Gastroesophageal sphincter (tissue), 3 donors: ENCODE measurements at regions not wholly inside any gene's neighbourhood (a gene's known extent, or its start where the extent isn't known, plus 50 kb on each side); places are given as distances from the start of the nearest gene placed in this dataset.

ENCODE experiments used
- POLR2AphosphoS5 ChIP-seq: sonication (generic); formaldehyde crosslinking; IDR thresholded peaks from one replicate; pipeline ENCODE4 v1.6.1; 2017; ENCODE audit warnings: antibody characterized with exemption
- TF ChIP-seq, protein P1 (sequence below), 4 experiments: fragments of 200-600 bp in 2 of 4; fragments of 450-650 bp in 2 of 4; sonication (generic) in 1 of 4; IDR thresholded peaks; one replicate each; pipeline ENCODE4 v1.5.1; 2017 to 2019; ENCODE audit warnings: antibody characterized with exemption in 4 of 4, mild to moderate bottlenecking in 2 of 4, moderate library complexity in 2 of 4

DNA sequence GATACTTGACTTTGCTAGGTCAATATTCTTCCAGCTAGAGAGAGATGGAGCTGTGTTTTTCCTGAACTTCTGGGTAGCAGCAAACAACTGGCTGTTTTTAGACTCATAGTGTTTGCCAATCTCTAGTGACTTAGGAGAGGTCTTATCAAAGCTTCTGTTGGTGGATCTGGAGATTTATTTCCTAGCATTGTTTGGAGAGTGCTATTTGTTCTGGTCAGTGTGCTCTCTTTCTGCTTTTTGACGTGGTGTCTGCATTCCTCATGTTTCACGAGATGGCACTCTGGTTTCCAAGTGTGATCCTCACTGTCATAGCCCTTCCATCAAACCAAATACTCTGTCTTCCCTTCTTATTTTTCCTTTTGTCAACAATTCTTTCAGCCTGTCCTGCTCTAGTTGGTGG lies 88.6 kb upstream of the DAZL start:
- TF ChIP-seq, protein P1, sequence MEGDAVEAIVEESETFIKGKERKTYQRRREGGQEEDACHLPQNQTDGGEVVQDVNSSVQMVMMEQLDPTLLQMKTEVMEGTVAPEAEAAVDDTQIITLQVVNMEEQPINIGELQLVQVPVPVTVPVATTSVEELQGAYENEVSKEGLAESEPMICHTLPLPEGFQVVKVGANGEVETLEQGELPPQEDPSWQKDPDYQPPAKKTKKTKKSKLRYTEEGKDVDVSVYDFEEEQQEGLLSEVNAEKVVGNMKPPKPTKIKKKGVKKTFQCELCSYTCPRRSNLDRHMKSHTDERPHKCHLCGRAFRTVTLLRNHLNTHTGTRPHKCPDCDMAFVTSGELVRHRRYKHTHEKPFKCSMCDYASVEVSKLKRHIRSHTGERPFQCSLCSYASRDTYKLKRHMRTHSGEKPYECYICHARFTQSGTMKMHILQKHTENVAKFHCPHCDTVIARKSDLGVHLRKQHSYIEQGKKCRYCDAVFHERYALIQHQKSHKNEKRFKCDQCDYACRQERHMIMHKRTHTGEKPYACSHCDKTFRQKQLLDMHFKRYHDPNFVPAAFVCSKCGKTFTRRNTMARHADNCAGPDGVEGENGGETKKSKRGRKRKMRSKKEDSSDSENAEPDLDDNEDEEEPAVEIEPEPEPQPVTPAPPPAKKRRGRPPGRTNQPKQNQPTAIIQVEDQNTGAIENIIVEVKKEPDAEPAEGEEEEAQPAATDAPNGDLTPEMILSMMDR (IDR thresholded peaks at IDR 0.05), result no peak
- TF ChIP-seq POLR2AphosphoS5, result no peak
